Uterus (tissue), 2 donors: ENCODE measurements at regions not wholly inside any gene's neighbourhood (a gene's known extent, or its start where the extent isn't known, plus 50 kb on each side); places are given as distances from the start of the nearest gene placed in this dataset.

Experiments used
- POLR2A ChIP-seq, 2 donors: fragments of 450-650 bp; IDR thresholded peaks; one replicate each; pipeline ENCODE4 v1.6.1; 2016; ENCODE audit warnings: antibody characterized with exemption in 2 of 2, mild to moderate bottlenecking in 1 of 2, moderate library complexity in 1 of 2
- TF ChIP-seq, protein P1 (sequence below), 4 experiments: fragments of 200-600 bp in 2 of 4; fragments of 450-650 bp in 2 of 4; sonication (generic) in 2 of 4; IDR thresholded peaks; one replicate each; pipeline ENCODE4 v1.5.1; 2016 to 2019; ENCODE audit warnings: antibody characterized with exemption in 4 of 4, mild to moderate bottlenecking in 2 of 4, moderate library complexity in 1 of 4

DNA sequence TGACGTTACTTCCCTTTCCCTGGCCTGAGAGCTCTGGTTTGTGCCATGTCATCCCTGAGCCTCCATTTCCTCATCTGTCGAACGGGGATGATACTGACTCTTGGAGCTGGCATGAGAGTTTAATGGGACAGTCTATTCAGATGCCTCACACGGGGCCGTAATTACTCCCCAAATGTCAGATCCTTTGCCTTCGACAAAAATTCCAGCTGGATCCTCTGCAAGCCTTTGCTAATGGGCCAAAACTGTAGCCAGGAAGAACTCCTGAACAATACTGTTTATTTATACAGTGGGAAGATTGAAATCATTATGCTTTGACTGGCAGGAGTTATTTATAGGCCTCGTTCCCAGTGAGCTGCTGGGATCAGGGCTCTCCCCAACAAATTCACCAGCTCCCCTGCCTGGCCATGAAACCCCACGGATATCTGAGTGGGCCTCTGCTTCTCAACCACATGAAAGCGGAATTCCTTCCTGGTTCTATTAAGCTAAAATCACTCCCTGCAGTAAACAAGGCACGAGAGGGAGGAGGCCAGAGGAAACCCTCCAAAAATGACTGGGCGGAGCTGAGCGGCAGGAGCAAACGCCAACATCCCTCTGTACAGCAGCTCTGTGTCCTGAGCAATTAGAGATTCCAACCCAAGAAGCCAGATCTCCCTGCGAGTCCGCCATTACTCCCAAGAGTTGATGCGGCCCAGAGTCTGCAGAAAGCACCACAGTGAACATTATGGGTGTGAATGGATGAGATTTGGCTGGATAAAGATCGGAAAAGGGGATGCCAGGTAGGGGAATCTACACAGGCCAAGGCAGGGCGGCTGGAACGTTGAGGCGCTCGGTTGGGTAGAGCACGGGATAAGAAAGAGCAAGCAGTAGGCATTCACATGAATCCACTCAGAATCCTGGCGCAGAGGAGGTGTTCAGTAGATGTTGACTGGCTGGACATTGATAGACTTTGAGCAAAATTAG lies 326.1 kb downstream of the BCL11B start:
- no peak for TF ChIP-seq POLR2A (IDR thresholded peaks at IDR 0.05)
- TF ChIP-seq, protein P1, sequence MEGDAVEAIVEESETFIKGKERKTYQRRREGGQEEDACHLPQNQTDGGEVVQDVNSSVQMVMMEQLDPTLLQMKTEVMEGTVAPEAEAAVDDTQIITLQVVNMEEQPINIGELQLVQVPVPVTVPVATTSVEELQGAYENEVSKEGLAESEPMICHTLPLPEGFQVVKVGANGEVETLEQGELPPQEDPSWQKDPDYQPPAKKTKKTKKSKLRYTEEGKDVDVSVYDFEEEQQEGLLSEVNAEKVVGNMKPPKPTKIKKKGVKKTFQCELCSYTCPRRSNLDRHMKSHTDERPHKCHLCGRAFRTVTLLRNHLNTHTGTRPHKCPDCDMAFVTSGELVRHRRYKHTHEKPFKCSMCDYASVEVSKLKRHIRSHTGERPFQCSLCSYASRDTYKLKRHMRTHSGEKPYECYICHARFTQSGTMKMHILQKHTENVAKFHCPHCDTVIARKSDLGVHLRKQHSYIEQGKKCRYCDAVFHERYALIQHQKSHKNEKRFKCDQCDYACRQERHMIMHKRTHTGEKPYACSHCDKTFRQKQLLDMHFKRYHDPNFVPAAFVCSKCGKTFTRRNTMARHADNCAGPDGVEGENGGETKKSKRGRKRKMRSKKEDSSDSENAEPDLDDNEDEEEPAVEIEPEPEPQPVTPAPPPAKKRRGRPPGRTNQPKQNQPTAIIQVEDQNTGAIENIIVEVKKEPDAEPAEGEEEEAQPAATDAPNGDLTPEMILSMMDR (IDR thresholded peaks at IDR 0.05): no peak
